HepG2 (cell line): ENCODE measurements at regions not wholly inside any gene's neighbourhood (a gene's known extent, or its start where the extent isn't known, plus 50 kb on each side); places are given as distances from the start of the nearest gene placed in this dataset.

Experiments used
- ATAC-seq: fragments of 200-7000 bp; cut with Tn5 transposase; 3 replicates; pipeline ENCODE4 v1.9.1; 2020; ENCODE audit warnings: mild to moderate bottlenecking, moderate library complexity
- BruUV-seq: library from RNA; stranded (reverse); fragments of 400-500 nt; replicated peaks from 2 replicates; lab custom pipeline; 2021; lab: Mats Ljungman, UMichigan
- CTCF ChIA-PET: fragments of 300-600 bp; formaldehyde crosslinking; extraction: SDS; loops from one replicate; lab custom pipeline; 2021; ENCODE audit warnings: low total read pairs, inconsistent platforms, low intra/inter-chr PET ratio; lab: Yijun Ruan, JAX
- POLR2A ChIA-PET: fragments of 350-600 bp; sonication (Branson Sonifier 250); formaldehyde crosslinking; loops from one replicate; lab custom pipeline; 2020; ENCODE audit warnings: antibody characterized with exemption, inconsistent platforms; lab: Yijun Ruan, JAX
- DNase-seq: peaks from one replicate; pipeline ENCODE4 v3.0.0-alpha.2; 2015; ENCODE audit warnings: low spot score
- FAIRE-seq: peaks from 3 replicates; lab custom pipeline; 2011; peaks lifted over from hg19 to GRCh38; lab: Jason Lieb, UNC
- H2AFZ ChIP-seq: one replicate; pipeline ENCODE4 v1.6.1; 2011; ENCODE audit warnings: low read length, inconsistent platforms
- H3K27ac ChIP-seq: fragments of 300-600 bp; 3 replicates; pipeline ENCODE4 v1.8.0; 2011; ENCODE audit warnings: mixed run types, mild to moderate bottlenecking, mixed read lengths, low read length, inconsistent platforms; ENCODE audit not compliant: insufficient read depth; ENCODE audit errors: extremely low read length
- H3K27me3 ChIP-seq, 2 experiments: fragments of 200-600 bp in 1 of 2; 2 replicates in 1 of 2; 3 replicates in 1 of 2; pipeline versions ENCODE4 v1.6.0 to v1.8.0; 2011; ENCODE audit warnings: low read length in 2 of 2, mild to moderate bottlenecking in 2 of 2, moderate library complexity in 2 of 2, inconsistent platforms in 1 of 2; ENCODE audit not compliant: insufficient read depth in 2 of 2, control insufficient read depth in 1 of 2
- H3K36me3 ChIP-seq, 2 experiments: fragments of 200-600 bp in 1 of 2; replicated peaks in 1 of 2; 2 replicates in 1 of 2; 3 replicates in 1 of 2; pipeline versions ENCODE4 v1.5.1 to v1.8.0; 2011; ENCODE audit warnings: low read length in 2 of 2, inconsistent platforms in 1 of 2; ENCODE audit not compliant: insufficient read depth in 2 of 2, control insufficient read depth in 1 of 2
- H3K4me1 ChIP-seq: 2 replicates; pipeline ENCODE4 v1.5.1; 2012; ENCODE audit warnings: low read length, inconsistent platforms; ENCODE audit not compliant: insufficient read depth
- H3K4me2 ChIP-seq: 2 replicates; pipeline ENCODE4 v1.6.0; 2011; ENCODE audit warnings: low read depth, low read length, inconsistent platforms
- H3K4me3 ChIP-seq, 3 experiments: fragments of 200-600 bp in 1 of 3; sonication (generic), shearing (Covaris generic) in 1 of 3; replicated peaks in 1 of 3; 2 replicates each; pipeline ENCODE4 v1.5.1; 2011 to 2016; ENCODE audit warnings: low read length in 3 of 3, inconsistent platforms in 2 of 3, low read depth in 2 of 3, mild to moderate bottlenecking in 2 of 3, control low read depth in 1 of 3, mixed read lengths in 1 of 3; ENCODE audit not compliant: insufficient read depth in 1 of 3
- H3K79me2 ChIP-seq: one replicate; pipeline ENCODE4 v1.6.1; 2011; ENCODE audit warnings: low read length, inconsistent platforms; ENCODE audit not compliant: insufficient read depth
- H3K9ac ChIP-seq: 2 replicates; pipeline ENCODE4 v1.6.0; 2011; ENCODE audit warnings: mild to moderate bottlenecking, low read depth, low read length, inconsistent platforms; ENCODE audit not compliant: insufficient read depth
- H3K9me3 ChIP-seq: 2 replicates; pipeline ENCODE4 v1.5.1; 2012; ENCODE audit warnings: mild to moderate bottlenecking, low read length
- H4K20me1 ChIP-seq: 2 replicates; pipeline ENCODE4 v1.6.0; 2011; ENCODE audit warnings: inconsistent platforms, mild to moderate bottlenecking, low read length, moderate library complexity; ENCODE audit not compliant: insufficient read depth
- HES4 ChIP-seq: sonication (generic); formaldehyde crosslinking; IDR thresholded peaks from 2 replicates; pipeline ENCODE4 v1.9.0; 2021; ENCODE audit warnings: mild to moderate bottlenecking, missing genetic modification reagents, borderline replicate concordance
- IRF2 ChIP-seq: IDR thresholded peaks from 2 replicates; pipeline ENCODE4 v1.6.1; 2018; ENCODE audit warnings: missing genetic modification reagents, missing compliant biosample characterization
- NFAT5 ChIP-seq: sonication (generic); formaldehyde crosslinking; IDR thresholded peaks from 2 replicates; pipeline ENCODE4 v1.4.0; 2020; ENCODE audit warnings: missing genetic modification reagents
- RBM22 ChIP-seq: fragments of 200-400 bp; formaldehyde crosslinking; optimal IDR thresholded peaks from 2 replicates; pipeline ENCODE3; 2017; ENCODE audit warnings: mild to moderate bottlenecking, low read length, moderate library complexity
- RBM39 ChIP-seq: fragments of 200-400 bp; formaldehyde crosslinking; IDR thresholded peaks from one replicate; pipeline ENCODE4 v1.6.1; 2018; ENCODE audit warnings: antibody characterized with exemption, mild to moderate bottlenecking, low read depth, low read length; ENCODE audit not compliant: poor library complexity, severe bottlenecking
- RCOR2 ChIP-seq: IDR thresholded peaks from 2 replicates; pipeline ENCODE4 v1.6.1; 2016; ENCODE audit warnings: missing biosample characterization, missing genetic modification reagents
- SAFB2 ChIP-seq: sonication (generic); formaldehyde crosslinking; IDR thresholded peaks from 2 replicates; pipeline ENCODE4 v1.5.1; 2020; ENCODE audit warnings: missing genetic modification reagents, low read depth, mild to moderate bottlenecking, borderline replicate concordance
- ZBTB39 ChIP-seq: sonication (generic); formaldehyde crosslinking; IDR thresholded peaks from 2 replicates; pipeline ENCODE4 v1.5.0; 2020; ENCODE audit warnings: missing genetic modification reagents
- ZHX1 ChIP-seq: sonication (generic); formaldehyde crosslinking; IDR thresholded peaks from 2 replicates; pipeline ENCODE4 v1.8.1; 2022; ENCODE audit warnings: low read depth, mild to moderate bottlenecking, missing genetic modification reagents
- ZNF496 ChIP-seq: sonication (generic); formaldehyde crosslinking; IDR thresholded peaks from 2 replicates; pipeline ENCODE4 v1.8.1; 2023; ENCODE audit warnings: mild to moderate bottlenecking, moderate library complexity, missing genetic modification reagents; ENCODE audit not compliant: insufficient replicate concordance
- ZNF644 ChIP-seq: IDR thresholded peaks from 2 replicates; pipeline ENCODE4 v1.6.1; 2016; ENCODE audit warnings: low read depth
- ZNF737 ChIP-seq: sonication (generic); formaldehyde crosslinking; IDR thresholded peaks from 2 replicates; pipeline ENCODE4 v1.5.0; 2020; ENCODE audit warnings: missing genetic modification reagents, mild to moderate bottlenecking, borderline replicate concordance
- ZNF75D ChIP-seq: sonication (generic); formaldehyde crosslinking; IDR thresholded peaks from 2 replicates; pipeline ENCODE4 v1.8.1; 2023; ENCODE audit warnings: missing genetic modification reagents, mild to moderate bottlenecking, borderline replicate concordance
- ZNF776 ChIP-seq: sonication (generic); formaldehyde crosslinking; IDR thresholded peaks from 2 replicates; pipeline ENCODE4 v1.4.0; 2020; ENCODE audit warnings: mild to moderate bottlenecking, missing genetic modification reagents
- WGBS: methylation state at CpG from one replicate; pipeline ENCODE4 v1.1.6; 2017; ENCODE audit warnings: low lambda C conversion rate; 5-methylcytosine and 5-hydroxymethylcytosine counted together
- in situ Hi-C: cut with HindIII; loops from 2 replicates; pipeline ENCODE4 v1.10.0; 2017; ENCODE audit warnings: low pct_unique_long_range_greater_than_20kb; ENCODE audit not compliant: extremely low pct_ligation_motif_present
- intact Hi-C: fragments of 100-400 bp; cut with micrococcal nuclease; formaldehyde crosslinking; loops from one replicate; pipeline ENCODE4 v1.10.0; 2022; ENCODE audit not compliant: unreplicated experiment

GRCh38 chr2:198664321-198664720, 793.4 kb downstream of the SATB2 start (continued):
- TF ChIP-seq ZBTB39 (CRISPR knock-in tag): no peak

- intact Hi-C loops: no loop called here
- Histone ChIP-seq H3K4me2 (no peak overlapping the region), H2AFZ (no peak overlapping the region), H3K9ac (no peak overlapping the region), H3K27ac (no peak overlapping the region), H4K20me1 (no peaks in the 10 kb centered on the region), H3K9me3 (no peaks in the 10 kb centered on the region), H3K27me3 (no peaks in the 10 kb centered on the region), H3K4me3 (no peak overlapping the region), H3K36me3 (no peaks in the 10 kb centered on the region), H3K79me2 (no peaks in the 10 kb centered on the region), H3K4me1 (no peaks in the 10 kb centered on the region)
- ChIA-PET CTCF (no interaction called here), POLR2A (no interaction called here)
- no peak for ATAC-seq
- in situ Hi-C loops: no loop called here
- FAIRE-seq: no peak
- 22% methylated on average over 4 of the region's 4 CpGs for WGBS
- no peak for DNase-seq
- no TSS peak for BruUV-seq
- no peak for TF ChIP-seq ZNF496 (CRISPR knock-in tag)
- no peak for TF ChIP-seq ZNF776 (CRISPR knock-in tag)
- TF ChIP-seq HES4 (CRISPR knock-in tag): no peak
- TF ChIP-seq SAFB2: no peak
- no peak for TF ChIP-seq ZHX1 (CRISPR knock-in tag)
- no peak for TF ChIP-seq RCOR2
- no peak for TF ChIP-seq RBM22
- no peak for TF ChIP-seq NFAT5
- TF ChIP-seq IRF2 (CRISPR knock-in tag): no peak
- no peak for TF ChIP-seq ZNF644 (CRISPR knock-in tag)
- TF ChIP-seq ZNF75D (CRISPR knock-in tag): no peak
- TF ChIP-seq ZNF737: no peak
- TF ChIP-seq RBM39: no peak
Observed at GRCh38 chr2:198662905-198663304, 794.8 kb downstream of the SATB2 start.
